HG02943 (cell line): ENCODE measurements at regions not wholly inside any gene's neighbourhood (a gene's known extent, or its start where the extent isn't known, plus 50 kb on each side); places are given as distances from the start of the nearest gene placed in this dataset.

Experiments used
- ATAC-seq: cut with Tn5 transposase; IDR thresholded peaks from one replicate; pipeline ENCODE4 v1.9.1; 2021; ENCODE audit warnings: mild to moderate bottlenecking, low read depth, moderate library complexity; ENCODE audit not compliant: unreplicated experiment

GRCh38 chr15:81504170-81504905, 130.3 kb upstream of the TMC3 start:
- no peak for ATAC-seq

GRCh38 chr15:81502439-81502838, 128.4 kb upstream of the TMC3 start:
- no peak for ATAC-seq

DNA sequence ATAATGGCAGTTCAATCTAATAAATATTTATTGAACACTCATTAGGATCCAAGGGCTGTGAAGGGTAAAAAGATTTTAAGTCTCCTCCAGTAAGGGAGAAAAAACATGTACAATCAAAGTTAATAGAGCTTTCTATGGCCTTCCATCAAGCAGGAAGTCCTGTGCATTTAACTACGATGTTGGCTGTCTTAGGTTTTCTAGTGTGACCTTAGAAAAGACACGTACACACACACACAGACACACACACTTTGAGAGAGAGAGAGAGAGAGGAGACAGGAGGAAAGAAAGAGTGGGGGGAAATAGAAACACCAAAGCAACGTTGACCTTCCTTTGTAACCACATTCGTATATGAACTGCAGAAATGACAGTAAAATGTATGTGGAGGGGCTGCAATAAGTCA, 126.1 kb upstream of the TMC3 start:
- no peak for ATAC-seq

- no peak for ATAC-seq
These were observed 124.3 kb upstream of the TMC3 start for GRCh38 chr15:81498294-81498693.

DNA sequence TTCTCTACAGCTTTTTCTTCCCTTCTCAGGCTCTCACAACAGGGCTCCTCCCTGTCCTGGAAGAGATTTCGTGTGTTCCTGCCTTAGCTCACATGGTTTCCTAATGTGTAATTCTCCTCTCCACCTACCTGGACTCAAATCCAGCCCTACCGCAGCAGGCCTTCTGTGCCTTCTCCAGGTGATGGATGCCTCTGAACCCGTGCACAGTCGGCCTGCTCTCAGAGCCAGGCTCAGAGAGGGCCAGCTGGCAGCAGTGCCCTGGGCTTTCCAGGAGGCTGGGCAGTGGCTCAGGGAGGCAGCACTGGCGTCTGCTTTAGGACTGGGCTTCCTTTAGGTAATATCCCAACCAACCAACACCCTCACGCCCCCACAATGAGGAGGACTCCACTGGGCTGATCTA, 123.2 kb upstream of the TMC3 start:
- ATAC-seq, result no peak

DNA sequence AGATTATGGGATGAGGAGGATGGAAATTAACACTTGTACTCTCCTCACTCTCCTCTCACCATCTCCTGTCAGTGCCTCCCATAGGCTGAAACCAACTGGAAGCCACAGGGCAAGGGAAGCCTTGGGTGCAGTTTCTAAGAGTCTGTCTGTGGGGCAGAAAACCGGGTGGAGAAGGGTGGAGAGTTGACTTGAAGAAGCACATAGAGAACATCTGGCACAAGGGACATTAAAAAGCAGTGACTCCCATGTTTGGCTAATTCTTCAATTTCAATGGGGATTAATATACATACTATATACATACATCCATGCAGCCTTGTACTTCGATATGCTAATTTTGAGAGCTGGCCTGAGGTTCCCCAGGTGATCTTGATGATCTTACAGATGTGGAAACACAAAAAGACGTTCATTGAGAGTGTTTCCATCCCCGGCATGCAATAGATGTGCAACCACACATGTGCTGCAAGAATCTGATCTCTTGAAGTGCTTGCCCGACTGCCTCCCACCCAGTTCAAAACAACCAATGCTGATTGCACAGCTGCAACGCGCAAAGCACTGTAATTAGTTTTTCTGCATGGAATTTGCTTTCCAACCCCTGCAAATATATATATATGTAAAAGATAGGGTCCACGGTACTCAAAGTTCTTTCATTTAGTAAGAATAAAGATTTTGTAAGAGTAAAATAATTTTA, 121.9 kb upstream of the TMC3 start:
- ATAC-seq, result no peak

DNA sequence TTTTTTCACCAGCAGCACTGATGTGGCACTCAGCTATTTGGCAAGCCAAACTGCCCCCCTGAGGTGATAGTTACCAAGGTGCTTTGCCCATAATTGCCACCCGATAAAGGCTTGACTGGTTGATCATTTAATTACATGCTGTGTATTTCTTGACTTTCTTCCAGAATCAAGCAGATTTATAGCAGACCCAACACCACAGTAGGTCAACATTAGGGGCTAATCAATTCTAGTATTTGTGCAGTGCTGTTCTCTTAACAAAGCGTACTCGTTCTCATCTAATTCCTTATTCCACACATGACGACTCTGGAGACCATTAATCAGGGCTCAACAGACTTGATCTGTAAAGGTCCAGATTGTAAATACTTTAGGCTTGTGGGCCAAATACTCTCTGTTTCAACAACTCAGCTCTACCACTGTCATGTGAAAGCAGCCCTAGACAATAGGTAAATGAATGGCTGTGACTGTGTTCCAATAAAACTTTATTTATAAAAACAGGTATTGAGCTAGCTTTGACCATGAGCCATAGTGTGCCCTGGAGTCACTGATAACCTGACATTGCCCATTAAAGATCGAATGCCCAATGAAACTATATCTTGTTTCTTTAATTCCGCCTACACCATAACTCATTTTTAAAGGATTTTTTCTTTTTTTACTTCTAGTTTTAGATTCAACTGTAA, 119.1 kb upstream of the TMC3 start:
- ATAC-seq, result no peak

- ATAC-seq, result no peak
These were observed 118.4 kb upstream of the TMC3 start for GRCh38 chr15:81492331-81492968.

DNA sequence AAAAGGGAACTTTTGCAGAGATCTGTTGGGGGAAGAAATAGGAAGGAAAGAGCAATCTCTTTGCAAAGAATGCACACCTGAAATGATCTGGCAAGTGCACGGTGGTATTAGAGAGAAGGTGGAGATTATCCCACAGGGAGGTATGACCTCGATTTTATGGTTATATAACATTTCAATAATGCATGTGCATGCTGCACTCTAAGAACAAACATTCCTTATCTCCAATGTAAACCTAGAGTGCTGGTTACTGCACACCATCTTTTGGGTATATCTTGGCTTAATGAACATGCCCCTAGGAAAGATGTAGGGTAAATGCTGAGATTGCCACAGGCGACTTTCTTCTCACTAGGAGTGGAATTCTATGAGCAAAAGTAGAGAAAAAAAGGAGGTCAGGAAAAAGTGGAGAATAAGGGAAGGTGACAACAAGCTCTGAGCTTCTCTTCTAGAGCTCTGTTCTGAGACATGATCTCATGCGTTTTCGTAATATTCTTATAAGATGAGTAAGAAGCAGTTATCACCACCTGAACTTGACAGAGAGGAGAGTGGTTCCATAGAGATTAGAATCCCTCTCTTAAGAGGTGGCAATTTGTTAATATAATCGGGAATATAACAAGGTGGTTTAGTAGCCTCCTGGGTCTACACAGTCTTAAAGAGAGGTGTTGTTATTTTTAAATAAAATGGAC, 117.5 kb upstream of the TMC3 start:
- ATAC-seq, result no peak

GRCh38 chr15:81485806-81486205, 111.8 kb upstream of the TMC3 start:
- ATAC-seq, result no peak

- no peak for ATAC-seq
These were observed 110.3 kb upstream of the TMC3 start for GRCh38 chr15:81484086-81484955.

- no peak for ATAC-seq
These were observed 109.5 kb upstream of the TMC3 start for GRCh38 chr15:81483496-81483895.

GRCh38 chr15:81481346-81481745, 107.3 kb upstream of the TMC3 start:
- no peak for ATAC-seq

DNA sequence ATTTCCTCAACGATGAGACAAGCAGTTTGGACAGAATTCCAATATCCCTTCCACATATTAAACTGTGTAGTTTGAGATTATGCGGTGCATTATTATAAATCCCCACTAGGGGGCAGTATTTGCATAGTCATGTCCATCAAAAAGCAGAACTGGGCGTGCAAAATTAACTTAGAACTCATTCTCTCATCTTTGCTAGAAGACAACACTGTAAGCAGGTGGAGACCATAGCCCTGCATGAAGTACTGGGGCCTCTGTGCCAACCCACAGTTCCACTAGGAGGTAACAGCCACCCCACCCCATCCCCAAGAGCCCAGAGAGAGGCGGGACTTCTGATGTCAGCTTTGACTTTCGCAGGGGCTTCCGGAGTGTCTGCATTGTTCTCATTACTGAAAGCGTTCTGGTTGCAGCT, 106.6 kb upstream of the TMC3 start:
- ATAC-seq, result no peak

- ATAC-seq, result no peak
These were observed 104.3 kb upstream of the TMC3 start for GRCh38 chr15:81478354-81478753.

- ATAC-seq, result no peak
These were observed 101.9 kb upstream of the TMC3 start for GRCh38 chr15:81475926-81476325.

DNA sequence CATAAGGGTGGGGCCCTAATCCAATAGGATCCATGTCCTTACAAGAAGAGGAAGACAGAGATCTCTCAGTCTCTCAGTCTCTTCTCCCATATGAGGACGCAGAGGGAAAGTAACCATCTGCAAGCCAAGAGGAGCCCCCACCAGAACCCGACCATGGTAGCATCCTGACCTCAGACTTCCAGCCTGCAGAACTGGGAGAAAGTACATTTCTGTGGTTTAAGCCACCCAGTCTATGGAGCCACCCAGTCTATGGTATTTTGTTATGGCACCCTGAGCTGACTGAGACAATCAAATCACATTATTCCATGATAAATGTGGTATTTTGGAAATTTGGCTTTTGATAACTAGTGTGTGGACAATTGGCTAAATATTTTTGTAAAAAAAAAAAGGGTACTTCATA, 101.5 kb upstream of the TMC3 start:
- ATAC-seq, result no peak

- ATAC-seq, result no peak
These were observed 99.9 kb upstream of the TMC3 start for GRCh38 chr15:81473946-81474345.

DNA sequence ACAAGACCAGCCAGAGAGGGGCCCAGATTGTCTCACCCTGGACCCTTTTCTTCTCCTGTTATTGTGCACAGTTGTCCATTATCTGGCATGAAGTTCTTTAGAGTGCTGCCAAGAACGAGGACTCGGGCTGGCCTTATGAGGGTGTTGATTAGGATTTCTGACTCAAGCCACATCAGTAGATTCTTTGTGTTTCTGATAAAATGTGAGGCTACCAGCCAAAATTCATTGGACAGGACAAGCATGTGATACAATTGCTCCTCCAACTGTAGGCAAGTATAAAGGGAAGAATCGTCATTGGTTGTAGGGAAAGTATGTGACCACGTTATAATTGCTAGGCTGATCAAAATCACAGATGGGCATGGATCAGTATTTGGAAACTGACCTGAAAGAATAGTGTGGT, 99.2 kb upstream of the TMC3 start:
- no peak for ATAC-seq

DNA sequence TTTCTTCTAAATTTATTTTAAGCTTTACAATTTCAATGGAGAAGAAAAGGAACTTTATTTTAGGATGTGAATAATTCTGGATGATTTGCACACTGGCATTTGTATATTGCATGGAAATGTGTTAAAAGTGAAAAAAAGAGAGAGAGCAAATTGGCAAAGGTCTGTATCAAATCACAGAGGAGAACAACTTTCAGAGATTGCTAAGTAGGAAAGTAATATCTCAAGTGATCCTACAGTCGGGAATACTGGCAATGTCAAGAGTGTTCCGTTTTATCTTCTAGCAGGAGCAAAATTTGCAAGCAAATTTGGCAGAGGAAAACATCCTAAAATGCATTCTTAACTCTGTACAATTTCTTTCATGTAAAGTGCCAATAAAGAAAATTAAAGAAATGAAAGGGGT, 97.1 kb upstream of the TMC3 start:
- ATAC-seq, result no peak
